Parathyroid adenoma (tissue), 2 donors: ENCODE measurements at regions not wholly inside any gene's neighbourhood (a gene's known extent, or its start where the extent isn't known, plus 50 kb on each side); places are given as distances from the start of the nearest gene placed in this dataset.

ENCODE experiments used
- H2AFZ ChIP-seq: fragments of 300-600 bp; sonication (generic); one replicate; pipeline ENCODE4 v1.7.0; 2017; ENCODE audit warnings: antibody characterized with exemption, mild to moderate bottlenecking
- H3K27ac ChIP-seq: fragments of 300-600 bp; sonication (generic); one replicate; pipeline ENCODE4 v1.7.0; 2017
- H3K27me3 ChIP-seq: fragments of 300-600 bp; sonication (generic); one replicate; pipeline ENCODE4 v1.7.0; 2017; ENCODE audit warnings: low read length; ENCODE audit not compliant: control insufficient read depth, insufficient read depth
- H3K36me3 ChIP-seq: fragments of 300-600 bp; sonication (generic); one replicate; pipeline ENCODE4 v1.7.0; 2017; ENCODE audit warnings: low read length; ENCODE audit not compliant: control insufficient read depth, insufficient read depth
- H3K4me1 ChIP-seq: fragments of 300-600 bp; sonication (generic); one replicate; pipeline ENCODE4 v1.7.0; 2017; ENCODE audit warnings: control low read depth
- H3K4me2 ChIP-seq: fragments of 300-600 bp; sonication (generic); one replicate; pipeline ENCODE4 v1.7.0; 2017; ENCODE audit warnings: low read length
- H3K4me3 ChIP-seq: fragments of 300-600 bp; sonication (generic); one replicate; pipeline ENCODE4 v1.7.0; 2017; ENCODE audit warnings: low read depth, low read length
- H3K79me2 ChIP-seq: fragments of 300-600 bp; sonication (generic); one replicate; pipeline ENCODE4 v1.7.0; 2017; ENCODE audit warnings: control low read depth
- H3K9ac ChIP-seq: fragments of 300-600 bp; sonication (generic); one replicate; pipeline ENCODE4 v1.7.0; 2017; ENCODE audit warnings: mild to moderate bottlenecking
- H3K9me3 ChIP-seq: fragments of 300-600 bp; sonication (generic); one replicate; pipeline ENCODE4 v1.7.0; 2017; ENCODE audit warnings: low read length; ENCODE audit not compliant: control insufficient read depth
- TF ChIP-seq, protein P1 (sequence below): fragments of 300-600 bp; sonication (generic); IDR thresholded peaks from one replicate; pipeline ENCODE4 v1.7.0; 2017; ENCODE audit warnings: antibody characterized with exemption, mild to moderate bottlenecking
- donor health status: primary hyperparathyroidism.

- no peaks in the 10 kb centered on the region for H3K36me3 ChIP-seq
- H3K4me2 ChIP-seq, result no peak overlapping the region
- no peaks in the 10 kb centered on the region for H3K9me3 ChIP-seq
- H3K27ac ChIP-seq, result no peak overlapping the region
- H3K4me1 ChIP-seq, result no peaks in the 10 kb centered on the region
- H3K79me2 ChIP-seq, result no peaks in the 10 kb centered on the region
- peaks cover 4% of the 10 kb centered on the region for H3K27me3 ChIP-seq
- TF ChIP-seq, protein P1, sequence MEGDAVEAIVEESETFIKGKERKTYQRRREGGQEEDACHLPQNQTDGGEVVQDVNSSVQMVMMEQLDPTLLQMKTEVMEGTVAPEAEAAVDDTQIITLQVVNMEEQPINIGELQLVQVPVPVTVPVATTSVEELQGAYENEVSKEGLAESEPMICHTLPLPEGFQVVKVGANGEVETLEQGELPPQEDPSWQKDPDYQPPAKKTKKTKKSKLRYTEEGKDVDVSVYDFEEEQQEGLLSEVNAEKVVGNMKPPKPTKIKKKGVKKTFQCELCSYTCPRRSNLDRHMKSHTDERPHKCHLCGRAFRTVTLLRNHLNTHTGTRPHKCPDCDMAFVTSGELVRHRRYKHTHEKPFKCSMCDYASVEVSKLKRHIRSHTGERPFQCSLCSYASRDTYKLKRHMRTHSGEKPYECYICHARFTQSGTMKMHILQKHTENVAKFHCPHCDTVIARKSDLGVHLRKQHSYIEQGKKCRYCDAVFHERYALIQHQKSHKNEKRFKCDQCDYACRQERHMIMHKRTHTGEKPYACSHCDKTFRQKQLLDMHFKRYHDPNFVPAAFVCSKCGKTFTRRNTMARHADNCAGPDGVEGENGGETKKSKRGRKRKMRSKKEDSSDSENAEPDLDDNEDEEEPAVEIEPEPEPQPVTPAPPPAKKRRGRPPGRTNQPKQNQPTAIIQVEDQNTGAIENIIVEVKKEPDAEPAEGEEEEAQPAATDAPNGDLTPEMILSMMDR, result no peak
- H3K9ac ChIP-seq, result no peak overlapping the region
- no peak overlapping the region for H3K4me3 ChIP-seq
- H2AFZ ChIP-seq, result no peak overlapping the region
Measured at GRCh38 chr14:94906577-94906976, 136.7 kb upstream of the GSC start.

- no peak overlapping the region for H3K4me2 ChIP-seq
- peaks cover 4% of the 10 kb centered on the region for H3K27me3 ChIP-seq
- no peak overlapping the region for H3K9ac ChIP-seq
- H3K4me3 ChIP-seq, result no peak overlapping the region
- no peaks in the 10 kb centered on the region for H3K36me3 ChIP-seq
- H3K79me2 ChIP-seq, result no peaks in the 10 kb centered on the region
- no peaks in the 10 kb centered on the region for H3K4me1 ChIP-seq
- TF ChIP-seq, protein P1, result no peak
- H3K9me3 ChIP-seq, result no peaks in the 10 kb centered on the region
- no peak overlapping the region for H2AFZ ChIP-seq
- H3K27ac ChIP-seq, result no peak overlapping the region
Measured at GRCh38 chr14:94904636-94905035, 134.7 kb upstream of the GSC start.

DNA sequence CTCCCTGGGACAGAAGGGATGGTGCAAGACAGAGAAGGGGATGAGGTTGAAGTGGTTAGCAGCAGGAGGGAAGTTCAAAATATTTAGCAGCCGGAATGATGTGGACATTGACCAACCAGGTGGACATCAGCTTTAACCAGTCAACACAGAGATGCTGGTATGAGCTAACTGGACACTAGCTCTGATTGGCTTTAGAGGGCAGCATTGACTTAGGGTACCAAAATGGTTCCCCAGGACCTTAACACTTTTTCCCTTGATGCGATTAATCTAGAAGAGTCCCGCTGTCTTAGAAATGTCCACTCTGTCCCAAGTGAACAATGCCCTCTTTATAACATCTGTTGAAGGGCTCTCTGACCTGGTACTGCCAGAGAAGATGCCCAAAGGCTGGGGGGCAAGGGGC, 134.0 kb upstream of the GSC start:
- TF ChIP-seq, protein P1, result no peak
- no peak overlapping the region for H3K27ac ChIP-seq
- H3K79me2 ChIP-seq, result no peaks in the 10 kb centered on the region
- no peaks in the 10 kb centered on the region for H3K9me3 ChIP-seq
- no peaks in the 10 kb centered on the region for H3K4me1 ChIP-seq
- H3K36me3 ChIP-seq, result no peaks in the 10 kb centered on the region
- no peak overlapping the region for H3K4me3 ChIP-seq
- no peak overlapping the region for H3K4me2 ChIP-seq
- H2AFZ ChIP-seq, result no peak overlapping the region
- no peak overlapping the region for H3K9ac ChIP-seq
- no peaks in the 10 kb centered on the region for H3K27me3 ChIP-seq

DNA sequence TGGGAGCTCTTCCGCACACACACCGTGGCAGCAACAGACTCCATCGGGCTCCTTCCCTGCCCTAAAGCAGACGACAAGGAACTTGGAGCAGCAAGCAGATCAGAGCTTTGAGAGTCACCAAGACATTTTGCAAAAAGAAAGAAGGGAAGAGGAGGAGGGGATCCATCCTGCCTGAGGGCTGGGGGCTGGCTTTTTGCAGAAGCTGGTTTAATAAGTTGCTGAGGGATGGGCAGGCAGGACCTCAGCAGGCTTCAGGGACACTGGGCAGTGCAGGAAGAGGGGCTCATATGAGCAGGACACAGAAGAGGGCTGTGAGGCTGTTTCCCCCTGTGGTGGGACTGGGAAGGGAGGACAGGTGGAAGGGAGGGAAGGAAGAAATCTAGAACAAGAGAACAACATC, 133.4 kb upstream of the GSC start:
- Histone ChIP-seq H3K4me2 (no peak overlapping the region), H3K9ac (no peak overlapping the region), H3K27me3 (no peaks in the 10 kb centered on the region), H2AFZ (no peak overlapping the region), H3K4me3 (no peak overlapping the region), H3K27ac (no peak overlapping the region), H3K4me1 (no peaks in the 10 kb centered on the region), H3K9me3 (no peaks in the 10 kb centered on the region), H3K36me3 (no peaks in the 10 kb centered on the region), H3K79me2 (no peaks in the 10 kb centered on the region)
- TF ChIP-seq, protein P1, result no peak

DNA sequence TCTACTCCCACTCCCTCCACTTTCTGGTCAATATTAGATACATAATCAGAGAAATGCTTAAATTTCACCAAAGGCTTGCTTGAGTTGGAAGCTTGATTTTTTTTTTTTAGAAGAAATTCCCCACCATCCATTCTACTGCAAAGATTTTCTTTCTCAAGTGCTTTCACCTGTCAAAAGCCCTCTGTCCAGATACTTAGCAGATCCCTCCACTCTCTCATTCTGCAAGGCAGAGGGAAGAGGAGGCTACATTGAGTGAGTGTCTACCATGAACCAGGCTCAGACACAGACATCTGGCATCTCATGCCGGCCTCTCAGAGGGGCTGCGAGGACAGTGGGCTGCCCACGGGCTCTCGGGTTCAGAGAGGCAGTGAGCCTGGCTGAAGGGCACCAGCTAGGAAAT, 127.6 kb upstream of the GSC start:
- no peaks in the 10 kb centered on the region for H3K27me3 ChIP-seq
- TF ChIP-seq, protein P1, result no peak
- H3K27ac ChIP-seq, result no peak overlapping the region

More for the DNA sequence above, 127.6 kb upstream of the GSC start:
- H3K4me1 ChIP-seq, result no peaks in the 10 kb centered on the region
- no peaks in the 10 kb centered on the region for H3K79me2 ChIP-seq
- H3K9ac ChIP-seq, result no peak overlapping the region
- no peak overlapping the region for H3K4me2 ChIP-seq
- peaks cover 2% of the 10 kb centered on the region for H3K36me3 ChIP-seq
- H3K9me3 ChIP-seq, result no peaks in the 10 kb centered on the region
- H2AFZ ChIP-seq, result no peak overlapping the region
- no peak overlapping the region for H3K4me3 ChIP-seq
